Heart left ventricle (tissue), 13 donors: ENCODE measurements at regions not wholly inside any gene's neighbourhood (a gene's known extent, or its start where the extent isn't known, plus 50 kb on each side); places are given as distances from the start of the nearest gene placed in this dataset.

Experiments
- POLR2A ChIP-seq, 2 donors: fragments of 450-650 bp; IDR thresholded peaks; one replicate each; pipeline ENCODE4 v1.6.1; 2017; ENCODE audit warnings: antibody characterized with exemption in 2 of 2, mild to moderate bottlenecking in 2 of 2, moderate library complexity in 2 of 2
- TF ChIP-seq, protein P1 (sequence below), 12 donors: fragments of 200-600 bp; sonication (generic) in 4 of 12; IDR thresholded peaks; one replicate each; pipeline versions ENCODE4 v1.5.0 to v1.8.0; 2018 to 2022; ENCODE audit warnings: antibody characterized with exemption in 12 of 12, mild to moderate bottlenecking in 5 of 12
- donor health status: ischemic (EF 13 %, LVEDD 7.1; RV severe dilation, severe dysfunction).
- donor health status: DM: no; HTN: yes; CAD: no.
- donor health status: DM: no; HTN: no; CAD: no.
- donor health status: ischemic (EF 25% LVEDD 6.9; RV normal size, moderate dysfunction).
- donor health status: ischemic (EF 25% LVEDD 5.7; RV mildly dilated, moderate dysfunction).
- donor health status: ischemic (EF 35%, LVEDD 5.7; RV mildly dilated, moderate dysfunction).
- donor health status: nonischemic (EF 11% LVEDD 7.7; RV severe dilation, severe dysfunction).
- donor health status: DM: yes; HTN: yes; CAD: no.
- donor health status: PGD.
- donor health status: ischemic (EF 29% LVEDD 5.4; RV normal size, mild dysfunction).
- donor health status: nonischemic (EF 23%, LVEDD 6.1; RV moderate dilation, normal function).

DNA sequence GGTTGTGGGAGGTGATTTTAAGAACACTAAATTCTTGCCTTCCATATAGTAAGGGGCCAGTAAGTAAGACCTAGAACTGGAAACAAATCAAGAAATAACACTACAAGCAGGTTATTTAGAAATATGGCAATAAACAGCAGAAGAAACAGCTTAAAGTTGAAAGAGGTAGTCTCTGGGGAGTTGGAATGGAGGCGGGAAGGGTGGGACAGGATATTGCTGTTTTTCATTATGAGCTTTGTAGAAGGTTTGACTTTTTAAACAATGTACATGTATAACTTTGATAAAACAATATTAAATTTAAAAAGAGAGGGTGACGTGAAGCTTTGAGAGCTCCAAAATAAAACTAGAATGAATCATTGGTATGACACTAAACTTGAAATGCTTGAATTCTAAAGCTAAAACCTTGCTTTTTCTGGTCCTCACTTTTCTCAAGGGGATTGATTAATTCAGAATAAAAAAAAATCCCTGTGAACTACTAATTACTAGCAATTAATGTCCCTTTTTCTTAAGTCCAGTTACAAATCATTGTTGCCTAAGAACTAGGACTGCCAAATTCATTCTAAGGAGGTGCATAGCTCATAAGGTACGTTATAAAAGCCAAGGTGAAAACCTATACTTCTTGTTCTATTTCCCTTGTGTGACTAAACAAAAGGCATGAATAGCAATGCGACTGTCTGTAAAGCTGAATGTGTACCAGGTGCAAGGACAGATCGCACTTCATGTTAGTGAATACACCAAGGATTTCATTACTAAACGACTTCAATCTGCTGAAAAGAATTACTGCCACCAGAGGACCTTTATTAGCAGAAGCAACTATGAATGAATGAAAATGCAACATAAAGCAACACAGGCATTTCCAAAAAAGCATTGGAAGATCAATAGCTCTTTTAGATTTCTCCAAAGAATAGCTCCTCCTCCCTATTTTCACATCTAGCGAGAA lies 177.5 kb downstream of the RBM43 start:
- TF ChIP-seq POLR2A (IDR thresholded peaks at IDR 0.05): no peak
- TF ChIP-seq, protein P1, sequence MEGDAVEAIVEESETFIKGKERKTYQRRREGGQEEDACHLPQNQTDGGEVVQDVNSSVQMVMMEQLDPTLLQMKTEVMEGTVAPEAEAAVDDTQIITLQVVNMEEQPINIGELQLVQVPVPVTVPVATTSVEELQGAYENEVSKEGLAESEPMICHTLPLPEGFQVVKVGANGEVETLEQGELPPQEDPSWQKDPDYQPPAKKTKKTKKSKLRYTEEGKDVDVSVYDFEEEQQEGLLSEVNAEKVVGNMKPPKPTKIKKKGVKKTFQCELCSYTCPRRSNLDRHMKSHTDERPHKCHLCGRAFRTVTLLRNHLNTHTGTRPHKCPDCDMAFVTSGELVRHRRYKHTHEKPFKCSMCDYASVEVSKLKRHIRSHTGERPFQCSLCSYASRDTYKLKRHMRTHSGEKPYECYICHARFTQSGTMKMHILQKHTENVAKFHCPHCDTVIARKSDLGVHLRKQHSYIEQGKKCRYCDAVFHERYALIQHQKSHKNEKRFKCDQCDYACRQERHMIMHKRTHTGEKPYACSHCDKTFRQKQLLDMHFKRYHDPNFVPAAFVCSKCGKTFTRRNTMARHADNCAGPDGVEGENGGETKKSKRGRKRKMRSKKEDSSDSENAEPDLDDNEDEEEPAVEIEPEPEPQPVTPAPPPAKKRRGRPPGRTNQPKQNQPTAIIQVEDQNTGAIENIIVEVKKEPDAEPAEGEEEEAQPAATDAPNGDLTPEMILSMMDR (IDR thresholded peaks at IDR 0.05): no peak
